ENCODE measurements at regions not wholly inside any gene's neighbourhood (a gene's known extent, or its start where the extent isn't known, plus 50 kb on each side); places are given as distances from the start of the nearest gene placed in this dataset.

GRCh38 chr3:104731074-104731473, 635.6 kb upstream of the ALCAM start:
- TF ChIP-seq CTCF (IDR thresholded peaks at IDR 0.05), result no peak
- no peak for TF ChIP-seq ZFX (IDR thresholded peaks at IDR 0.05; ENCODE audit: borderline replicate concordance)

Data from 22Rv1 (cell line).